GM12878 (cell line): ENCODE measurements at regions not wholly inside any gene's neighbourhood (a gene's known extent, or its start where the extent isn't known, plus 50 kb on each side); places are given as distances from the start of the nearest gene placed in this dataset.

ENCODE experiments used
- CEBPB ChIP-seq, 2 experiments: fragments of 150-350 bp in 1 of 2; IDR thresholded peaks; 2 replicates each; pipeline ENCODE4 v1.6.1; 2012 to 2014; ENCODE audit warnings: low read depth in 2 of 2, low read length in 2 of 2, borderline replicate concordance in 1 of 2, inconsistent platforms in 1 of 2
- CREB1 ChIP-seq: IDR thresholded peaks from 2 replicates; pipeline ENCODE4 v1.6.1; 2012; ENCODE audit warnings: low read depth, mild to moderate bottlenecking, inconsistent platforms
- DPF2 ChIP-seq: fragments of 450-650 bp; IDR thresholded peaks from 2 replicates; pipeline ENCODE4 v1.6.1; 2017; ENCODE audit warnings: mild to moderate bottlenecking
- EP300 ChIP-seq, 2 experiments: fragments of 150-350 bp in 1 of 2; IDR thresholded peaks; 2 replicates each; pipeline ENCODE4 v1.6.1; 2011 to 2012; ENCODE audit warnings: low read depth in 2 of 2, low read length in 2 of 2, borderline replicate concordance in 1 of 2, improper control_type of control experiment in 1 of 2, inconsistent platforms in 1 of 2; ENCODE audit not compliant: control insufficient read depth in 1 of 2
- EZH2 ChIP-seq: IDR thresholded peaks from 2 replicates; pipeline ENCODE4 v1.6.1; 2012; ENCODE audit warnings: low read depth, mild to moderate bottlenecking, control low read depth, inconsistent platforms, low read length, borderline replicate concordance; ENCODE audit not compliant: control insufficient read depth
- LARP7 ChIP-seq: fragments of 450-650 bp; IDR thresholded peaks from 2 replicates; pipeline ENCODE4 v1.6.1; 2017; ENCODE audit warnings: mild to moderate bottlenecking
- POLR2AphosphoS5 ChIP-seq: IDR thresholded peaks from 2 replicates; pipeline ENCODE4 v1.6.1; 2011; ENCODE audit warnings: mild to moderate bottlenecking, low read length, inconsistent platforms
- SIN3A ChIP-seq: IDR thresholded peaks from 2 replicates; pipeline ENCODE4 v1.6.1; 2012; ENCODE audit warnings: low read depth, low read length, improper control_type of control experiment
- SUPT20H ChIP-seq: IDR thresholded peaks from 2 replicates; pipeline ENCODE4 v1.6.1; 2011; ENCODE audit warnings: low read depth, mild to moderate bottlenecking, low read length, moderate library complexity, borderline replicate concordance; ENCODE audit not compliant: control insufficient read depth
- USF1 ChIP-seq: IDR thresholded peaks from 2 replicates; pipeline ENCODE4 v1.6.1; 2011; ENCODE audit warnings: borderline replicate concordance, low read depth, mild to moderate bottlenecking, moderate library complexity, mixed read lengths, low read length; ENCODE audit not compliant: insufficient read depth; ENCODE audit errors: extremely low read length
- TF ChIP-seq, protein P1 (sequence below): IDR thresholded peaks from 2 replicates; pipeline ENCODE4 v1.6.1; 2011; ENCODE audit warnings: mild to moderate bottlenecking, low read depth, low read length, moderate library complexity; ENCODE audit not compliant: insufficient replicate concordance
- TF ChIP-seq, protein P2 (sequence below), 3 experiments: IDR thresholded peaks in 2 of 3; conservative IDR thresholded peaks in 1 of 3; 2 replicates each; pipeline ENCODE4 v1.5.1; 2011; ENCODE audit warnings: low read depth in 3 of 3, low read length in 3 of 3, mild to moderate bottlenecking in 3 of 3, control low read depth in 2 of 3, moderate library complexity in 2 of 3, inconsistent platforms in 1 of 3, mixed read lengths in 1 of 3; ENCODE audit not compliant: control insufficient read depth in 2 of 3, insufficient read depth in 1 of 3; ENCODE audit errors: extremely low read depth in 1 of 3
- TF ChIP-seq, protein P3 (sequence below): fragments of 450-650 bp; IDR thresholded peaks from 2 replicates; pipeline ENCODE4 v1.6.1; 2018; ENCODE audit warnings: mild to moderate bottlenecking, low read depth, moderate library complexity; ENCODE audit not compliant: partially characterized antibody

DNA sequence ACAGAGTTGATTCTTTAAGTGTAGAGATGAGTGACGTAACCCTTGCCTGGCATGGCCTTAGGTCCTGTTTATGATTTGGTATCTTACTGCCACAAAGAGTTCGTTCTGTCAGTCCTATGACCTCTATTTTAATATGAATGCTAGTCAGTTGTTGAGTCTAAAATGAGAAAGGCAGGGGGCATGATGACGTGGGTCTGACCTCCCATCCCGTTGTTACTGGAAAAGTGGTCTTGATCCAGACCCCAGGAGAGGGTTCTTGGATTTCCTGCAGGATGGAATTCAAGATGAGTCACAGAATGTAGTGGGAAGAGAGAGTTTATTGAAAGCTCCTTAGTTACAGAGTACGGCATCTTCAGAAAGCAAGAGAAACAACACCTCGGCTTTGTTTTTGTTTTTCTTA is 317.0 kb upstream of the COBL start:
- TF ChIP-seq DPF2, result no peak
- TF ChIP-seq, protein P1, sequence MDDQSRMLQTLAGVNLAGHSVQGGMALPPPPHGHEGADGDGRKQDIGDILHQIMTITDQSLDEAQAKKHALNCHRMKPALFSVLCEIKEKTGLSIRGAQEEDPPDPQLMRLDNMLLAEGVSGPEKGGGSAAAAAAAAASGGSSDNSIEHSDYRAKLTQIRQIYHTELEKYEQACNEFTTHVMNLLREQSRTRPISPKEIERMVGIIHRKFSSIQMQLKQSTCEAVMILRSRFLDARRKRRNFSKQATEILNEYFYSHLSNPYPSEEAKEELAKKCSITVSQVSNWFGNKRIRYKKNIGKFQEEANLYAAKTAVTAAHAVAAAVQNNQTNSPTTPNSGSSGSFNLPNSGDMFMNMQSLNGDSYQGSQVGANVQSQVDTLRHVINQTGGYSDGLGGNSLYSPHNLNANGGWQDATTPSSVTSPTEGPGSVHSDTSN, result no peak
- TF ChIP-seq POLR2AphosphoS5, result no peak
- no peak for TF ChIP-seq CREB1
- TF ChIP-seq, protein P2, sequence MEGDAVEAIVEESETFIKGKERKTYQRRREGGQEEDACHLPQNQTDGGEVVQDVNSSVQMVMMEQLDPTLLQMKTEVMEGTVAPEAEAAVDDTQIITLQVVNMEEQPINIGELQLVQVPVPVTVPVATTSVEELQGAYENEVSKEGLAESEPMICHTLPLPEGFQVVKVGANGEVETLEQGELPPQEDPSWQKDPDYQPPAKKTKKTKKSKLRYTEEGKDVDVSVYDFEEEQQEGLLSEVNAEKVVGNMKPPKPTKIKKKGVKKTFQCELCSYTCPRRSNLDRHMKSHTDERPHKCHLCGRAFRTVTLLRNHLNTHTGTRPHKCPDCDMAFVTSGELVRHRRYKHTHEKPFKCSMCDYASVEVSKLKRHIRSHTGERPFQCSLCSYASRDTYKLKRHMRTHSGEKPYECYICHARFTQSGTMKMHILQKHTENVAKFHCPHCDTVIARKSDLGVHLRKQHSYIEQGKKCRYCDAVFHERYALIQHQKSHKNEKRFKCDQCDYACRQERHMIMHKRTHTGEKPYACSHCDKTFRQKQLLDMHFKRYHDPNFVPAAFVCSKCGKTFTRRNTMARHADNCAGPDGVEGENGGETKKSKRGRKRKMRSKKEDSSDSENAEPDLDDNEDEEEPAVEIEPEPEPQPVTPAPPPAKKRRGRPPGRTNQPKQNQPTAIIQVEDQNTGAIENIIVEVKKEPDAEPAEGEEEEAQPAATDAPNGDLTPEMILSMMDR (IDR thresholded peaks at IDR 0.05 in 2 of 3, conservative IDR thresholded peaks at IDR 0.05 in 1 of 3; ENCODE audit: control insufficient read depth in 2 of 3, extremely low read depth in 1 of 3, insufficient read depth in 1 of 3, low read depth in 3 of 3, low read length in 3 of 3), result no peak
- no peak for TF ChIP-seq EP300 (IDR thresholded peaks at IDR 0.05; ENCODE audit: borderline replicate concordance in 1 of 2, control insufficient read depth in 1 of 2, low read depth in 2 of 2, low read length in 2 of 2)
- no peak for TF ChIP-seq SIN3A
- no peak for TF ChIP-seq EZH2
- TF ChIP-seq, protein P3, sequence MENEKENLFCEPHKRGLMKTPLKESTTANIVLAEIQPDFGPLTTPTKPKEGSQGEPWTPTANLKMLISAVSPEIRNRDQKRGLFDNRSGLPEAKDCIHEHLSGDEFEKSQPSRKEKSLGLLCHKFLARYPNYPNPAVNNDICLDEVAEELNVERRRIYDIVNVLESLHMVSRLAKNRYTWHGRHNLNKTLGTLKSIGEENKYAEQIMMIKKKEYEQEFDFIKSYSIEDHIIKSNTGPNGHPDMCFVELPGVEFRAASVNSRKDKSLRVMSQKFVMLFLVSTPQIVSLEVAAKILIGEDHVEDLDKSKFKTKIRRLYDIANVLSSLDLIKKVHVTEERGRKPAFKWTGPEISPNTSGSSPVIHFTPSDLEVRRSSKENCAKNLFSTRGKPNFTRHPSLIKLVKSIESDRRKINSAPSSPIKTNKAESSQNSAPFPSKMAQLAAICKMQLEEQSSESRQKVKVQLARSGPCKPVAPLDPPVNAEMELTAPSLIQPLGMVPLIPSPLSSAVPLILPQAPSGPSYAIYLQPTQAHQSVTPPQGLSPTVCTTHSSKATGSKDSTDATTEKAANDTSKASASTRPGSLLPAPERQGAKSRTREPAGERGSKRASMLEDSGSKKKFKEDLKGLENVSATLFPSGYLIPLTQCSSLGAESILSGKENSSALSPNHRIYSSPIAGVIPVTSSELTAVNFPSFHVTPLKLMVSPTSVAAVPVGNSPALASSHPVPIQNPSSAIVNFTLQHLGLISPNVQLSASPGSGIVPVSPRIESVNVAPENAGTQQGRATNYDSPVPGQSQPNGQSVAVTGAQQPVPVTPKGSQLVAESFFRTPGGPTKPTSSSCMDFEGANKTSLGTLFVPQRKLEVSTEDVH, result no peak
- no peak for TF ChIP-seq SUPT20H
- no peak for TF ChIP-seq LARP7
- no peak for TF ChIP-seq CEBPB (IDR thresholded peaks at IDR 0.05; ENCODE audit: borderline replicate concordance in 1 of 2, low read depth in 2 of 2, low read length in 2 of 2)
- TF ChIP-seq USF1, result no peak
